Stimulated activated CD4-positive, alpha-beta T cell treated with anti-CD3 and anti-CD28 coated beads, Interleukin-1b, Interleukin-23, amount 100 ng/mL, for 4 hours (primary cell): ENCODE measurements at regions not wholly inside any gene's neighbourhood (a gene's known extent, or its start where the extent isn't known, plus 50 kb on each side); places are given as distances from the start of the nearest gene placed in this dataset.

Experiments
- DNase-seq, 2 donors: peaks; one replicate each; pipeline ENCODE4 v3.0.0-alpha.2; 2020; ENCODE audit warnings: low read depth in 2 of 2

DNA sequence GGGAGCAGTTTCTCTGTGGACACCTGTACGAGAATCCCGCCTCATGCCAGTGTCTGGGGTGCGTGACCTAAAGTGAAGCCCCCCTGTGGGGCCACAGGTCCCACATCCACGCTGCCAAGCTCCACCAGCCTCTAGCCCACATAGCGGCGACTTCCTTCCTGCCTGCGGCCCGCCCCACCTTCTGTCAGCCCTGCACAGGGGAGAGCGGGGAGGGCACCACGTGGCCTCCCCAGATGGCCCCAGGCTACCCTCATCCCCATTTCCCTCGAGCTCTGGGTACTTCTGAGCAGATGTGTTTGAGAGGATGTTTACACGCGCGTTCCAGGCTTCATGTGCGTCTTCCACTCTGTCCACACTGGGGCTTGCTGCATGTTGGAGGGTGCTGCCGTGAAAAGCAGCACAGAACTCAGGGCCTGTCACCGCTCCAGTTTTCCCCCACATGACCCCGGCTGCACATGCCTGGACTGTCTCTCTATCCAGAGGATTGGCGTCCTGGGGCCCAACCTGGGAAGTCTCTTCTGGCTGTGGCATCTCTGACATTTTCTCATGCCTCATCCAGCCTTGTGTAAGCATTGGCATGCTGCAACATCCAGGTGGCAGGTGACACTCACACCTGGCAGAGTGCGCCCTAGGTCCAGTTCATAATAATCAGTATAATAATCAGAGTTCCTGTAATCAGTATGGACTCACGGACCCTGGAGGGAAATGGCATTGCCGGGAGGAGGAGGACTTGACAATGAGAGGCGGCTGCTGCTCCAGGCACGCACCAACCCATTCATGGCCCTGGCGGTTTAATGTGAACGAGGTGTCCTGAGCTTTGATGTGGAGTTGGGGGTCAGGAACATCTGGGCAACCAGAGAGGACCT lies 146.3 kb upstream of the TWIST2 start:
- DNase-seq: no peak

DNA sequence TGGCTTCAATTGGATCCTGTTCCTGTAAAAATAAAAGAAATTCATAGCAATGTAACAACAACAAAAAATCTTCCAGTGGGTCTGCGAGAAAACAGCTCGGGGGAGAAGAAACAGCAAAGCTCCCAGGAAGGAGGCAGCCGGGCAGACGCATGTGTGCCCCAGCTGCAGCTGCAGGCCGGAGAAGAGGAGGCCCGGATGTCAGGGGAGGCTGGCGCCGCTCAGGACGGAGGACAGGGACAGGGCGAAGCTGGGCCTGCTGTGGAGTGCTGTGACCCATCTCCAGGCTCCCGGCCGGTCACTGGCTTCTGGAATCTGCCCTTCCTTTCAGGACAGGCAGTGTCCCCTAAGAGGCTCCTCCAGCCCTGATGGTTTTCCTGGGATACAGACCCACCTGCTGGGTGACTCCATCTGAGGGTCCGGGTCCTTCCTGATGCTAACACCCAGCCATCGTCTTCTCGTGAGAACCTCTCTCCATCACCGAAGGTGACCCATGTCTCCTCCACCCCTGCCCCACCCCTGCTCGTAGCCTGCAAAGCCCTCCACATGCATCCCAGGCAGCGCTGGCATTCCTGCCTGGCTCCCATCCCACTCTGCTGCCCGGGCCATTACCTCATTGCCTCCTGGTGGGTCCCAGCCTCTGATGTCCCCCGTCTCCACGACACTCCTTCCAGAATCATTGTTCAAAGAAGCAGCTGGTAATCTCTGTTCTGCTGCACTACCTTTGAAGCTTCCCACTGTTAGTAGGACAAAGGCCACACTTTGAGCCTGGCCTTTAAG lies 145.4 kb upstream of the TWIST2 start:
- DNase-seq: no peak

GRCh38 chr2:238703053-238703415 lies 144.9 kb upstream of the TWIST2 start:
- DNase-seq: no peak

DNA sequence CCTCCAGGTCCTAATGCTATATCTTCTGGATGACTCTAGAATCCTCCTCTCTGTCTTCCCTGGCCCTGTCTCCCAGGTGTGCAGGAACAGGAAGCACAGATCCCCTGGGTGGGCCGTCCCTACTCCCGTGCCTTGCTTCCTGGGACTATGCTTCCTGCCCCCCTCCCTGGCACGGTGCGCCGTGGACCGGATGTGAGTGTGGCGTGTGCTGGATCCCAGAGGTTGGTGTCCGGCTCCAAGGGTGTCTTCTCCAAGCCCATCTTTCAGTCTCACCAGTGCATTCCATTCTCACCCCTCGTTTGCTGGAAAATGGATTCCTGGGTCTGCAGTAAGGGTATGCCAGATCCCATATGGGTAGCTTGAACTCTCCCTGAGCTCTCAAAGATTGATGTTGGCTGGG lies 144.4 kb upstream of the TWIST2 start:
- no peak for DNase-seq

DNA sequence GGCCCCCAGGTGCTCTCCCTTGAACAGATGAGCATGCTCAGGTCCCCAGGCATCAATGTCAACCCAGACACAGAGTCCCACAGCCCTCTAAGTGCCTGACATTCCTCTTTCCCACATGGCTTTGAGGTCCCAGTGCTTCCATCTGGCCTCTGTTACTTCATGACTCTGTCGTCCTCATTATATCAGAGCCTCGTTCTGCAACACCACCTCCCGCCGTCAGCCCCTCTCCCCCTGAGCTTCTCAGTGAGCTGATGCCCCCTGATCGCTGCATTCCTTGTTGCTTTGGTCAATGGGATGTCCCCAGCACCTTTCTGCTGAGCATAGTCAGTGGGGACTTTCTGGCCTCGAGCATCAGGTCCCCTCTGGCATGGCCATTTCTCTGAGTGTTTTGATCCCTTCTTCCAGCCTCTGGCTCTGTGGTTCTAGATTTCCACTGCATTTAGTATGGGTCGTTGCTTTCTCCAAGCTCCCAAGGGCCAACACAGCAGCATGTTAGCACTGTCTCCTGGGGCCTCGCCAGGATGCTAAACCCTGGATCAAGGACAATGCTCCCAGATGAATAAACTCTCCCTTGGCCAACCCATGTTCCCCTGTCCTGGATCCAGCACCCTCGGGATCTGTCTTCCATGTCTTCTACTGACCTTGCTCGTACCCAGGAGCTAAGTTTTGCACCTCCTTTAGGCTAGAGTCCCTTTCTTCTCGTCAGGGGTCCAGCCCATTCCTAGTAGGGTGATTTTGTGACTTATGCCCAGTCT lies 143.2 kb upstream of the TWIST2 start:
- DNase-seq: no peak

DNA sequence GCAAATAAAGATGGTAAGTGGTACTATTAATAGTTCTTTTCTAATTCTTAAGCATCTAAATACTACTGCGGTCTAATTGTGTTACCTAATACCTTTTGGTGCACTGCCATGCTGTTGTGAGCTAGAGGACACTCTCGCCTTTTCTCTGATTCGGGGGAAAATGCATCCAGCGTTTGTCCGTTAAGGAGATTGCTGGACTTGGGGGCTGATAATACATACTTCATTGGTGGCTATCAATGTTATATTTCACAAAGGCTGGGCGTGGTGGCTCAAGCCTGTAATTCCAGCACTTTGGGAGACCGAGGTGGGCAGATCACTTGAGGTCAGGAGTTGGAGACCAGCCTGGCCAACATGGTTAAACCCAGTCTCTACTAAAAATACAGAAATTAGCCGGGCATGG lies 141.7 kb upstream of the TWIST2 start:
- DNase-seq: no peak

- no peak for DNase-seq
Observed at GRCh38 chr2:238706673-238707072, 141.2 kb upstream of the TWIST2 start.

DNA sequence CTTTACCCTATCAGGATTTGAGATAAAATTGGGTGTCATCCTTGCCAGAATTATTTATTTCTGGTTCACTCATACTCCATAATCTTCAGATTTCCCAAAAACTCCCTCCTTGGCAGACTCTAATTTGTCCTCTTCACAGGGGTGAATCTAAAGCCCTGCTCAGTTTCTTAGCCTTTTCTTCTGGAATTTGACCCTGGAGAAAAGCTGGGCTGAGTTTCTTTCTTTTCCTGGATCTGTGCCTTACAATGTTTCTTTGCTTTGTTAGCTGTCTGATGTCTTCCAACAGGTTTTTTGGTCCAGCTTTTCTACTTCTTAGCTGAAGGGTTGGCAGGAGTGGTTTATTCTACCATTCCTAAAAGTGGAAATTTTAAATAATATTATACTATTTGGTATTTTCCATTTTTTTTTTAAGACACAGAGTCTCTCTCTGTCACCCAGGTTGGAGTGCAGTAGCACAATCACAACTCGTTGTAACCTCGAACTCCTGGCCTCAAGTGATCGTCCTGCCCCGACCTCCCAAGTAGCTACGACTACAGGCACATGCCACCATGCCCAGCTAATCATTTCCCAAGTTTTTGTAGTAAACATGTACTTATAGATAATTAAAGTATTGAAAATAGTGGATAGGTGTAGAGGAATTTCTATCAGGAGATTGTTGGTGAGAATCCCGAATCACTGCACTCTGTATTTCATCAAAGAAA lies 138.4 kb upstream of the TWIST2 start:
- no peak for DNase-seq

DNA sequence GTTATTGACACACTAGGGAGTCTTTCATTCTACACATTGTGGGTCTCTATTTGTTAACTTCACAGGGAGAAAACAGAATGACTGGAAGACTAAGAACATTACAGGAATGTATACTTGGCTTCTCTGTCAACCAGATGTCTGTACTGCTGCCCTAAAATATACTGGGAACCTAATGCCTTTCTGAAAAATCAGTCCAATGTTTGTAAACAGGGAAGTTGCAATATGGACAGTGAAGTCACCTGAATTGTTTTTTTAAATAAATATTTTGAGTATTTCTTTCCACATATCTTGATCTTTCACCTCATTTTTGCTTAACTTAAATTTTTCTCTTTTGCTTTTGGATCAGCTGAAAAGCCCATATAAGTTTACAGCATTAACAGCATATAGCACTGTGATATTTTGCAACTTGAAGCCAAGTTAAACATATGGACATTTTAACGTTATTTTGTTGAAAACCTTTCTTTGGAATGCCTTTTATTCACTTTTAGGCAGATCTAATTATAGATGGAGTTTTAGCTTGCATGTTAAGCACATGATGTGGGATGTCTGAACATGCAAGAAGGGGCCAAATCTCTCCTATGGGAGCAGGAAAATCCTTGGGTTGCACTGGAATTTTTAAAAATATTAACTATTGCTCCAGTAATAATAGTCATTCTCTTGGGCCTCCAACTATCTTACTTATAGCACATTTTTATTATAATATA lies 137.7 kb upstream of the TWIST2 start:
- no peak for DNase-seq

DNA sequence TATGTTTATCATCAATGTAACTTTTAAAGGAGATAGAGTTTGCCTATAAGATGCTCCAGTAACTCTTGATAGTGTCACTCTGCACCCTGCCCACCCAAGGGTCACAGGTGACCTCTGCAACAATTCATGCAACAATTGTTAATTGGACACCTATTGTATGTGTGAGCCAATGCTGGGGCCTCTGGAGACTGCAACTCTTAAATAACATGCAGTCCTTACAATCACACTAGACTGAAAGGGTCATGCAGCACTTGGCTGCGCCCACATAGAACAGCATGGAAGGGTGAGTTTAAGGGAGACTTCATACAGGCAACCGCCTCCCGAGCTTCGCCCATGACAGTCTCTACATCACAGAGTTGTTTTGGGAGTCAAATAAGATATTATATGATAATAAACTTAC lies 137.1 kb upstream of the TWIST2 start:
- no peak for DNase-seq

DNA sequence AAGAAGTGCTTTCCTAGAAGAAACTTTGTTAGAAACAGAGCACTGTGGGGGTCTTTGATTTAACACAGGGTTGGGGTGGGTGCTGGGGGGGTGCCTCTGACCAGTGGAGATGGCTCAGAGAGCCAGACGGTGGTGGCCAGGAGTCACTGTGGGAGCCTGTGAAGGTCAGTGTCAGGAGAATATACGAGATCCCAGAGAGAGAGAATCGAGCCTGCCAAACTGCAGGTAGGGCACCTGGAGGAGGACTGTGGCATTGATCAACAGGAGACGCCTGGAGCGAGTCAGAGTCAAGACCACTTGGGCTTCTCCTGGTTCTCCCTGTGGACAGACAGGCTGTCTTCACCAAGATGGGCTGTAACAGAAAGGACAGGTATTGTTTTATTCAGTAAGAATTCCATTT lies 136.5 kb upstream of the TWIST2 start:
- DNase-seq: no peak

DNA sequence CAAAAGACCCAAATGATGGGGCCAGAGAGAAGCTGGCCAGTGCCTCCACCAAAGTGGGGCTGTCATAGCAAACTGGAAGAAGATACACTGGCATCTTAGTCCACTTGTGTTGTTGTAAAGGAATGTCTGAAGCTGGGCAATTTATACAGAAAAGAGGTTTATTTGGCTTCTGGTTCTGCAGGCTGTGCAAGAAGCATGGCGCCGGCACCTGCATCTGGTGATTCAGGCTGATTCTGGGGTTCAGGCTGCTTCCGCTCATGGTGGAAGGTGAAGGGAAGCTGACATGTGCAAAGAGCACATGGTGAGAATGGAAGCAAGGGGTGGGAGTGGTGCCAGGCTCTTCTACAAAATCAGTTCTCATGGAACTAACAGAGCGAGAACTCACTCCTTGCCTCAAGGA lies 135.9 kb upstream of the TWIST2 start:
- DNase-seq: no peak

- no peak for DNase-seq
Observed at GRCh38 chr2:238713198-238713826, 134.6 kb upstream of the TWIST2 start.

DNA sequence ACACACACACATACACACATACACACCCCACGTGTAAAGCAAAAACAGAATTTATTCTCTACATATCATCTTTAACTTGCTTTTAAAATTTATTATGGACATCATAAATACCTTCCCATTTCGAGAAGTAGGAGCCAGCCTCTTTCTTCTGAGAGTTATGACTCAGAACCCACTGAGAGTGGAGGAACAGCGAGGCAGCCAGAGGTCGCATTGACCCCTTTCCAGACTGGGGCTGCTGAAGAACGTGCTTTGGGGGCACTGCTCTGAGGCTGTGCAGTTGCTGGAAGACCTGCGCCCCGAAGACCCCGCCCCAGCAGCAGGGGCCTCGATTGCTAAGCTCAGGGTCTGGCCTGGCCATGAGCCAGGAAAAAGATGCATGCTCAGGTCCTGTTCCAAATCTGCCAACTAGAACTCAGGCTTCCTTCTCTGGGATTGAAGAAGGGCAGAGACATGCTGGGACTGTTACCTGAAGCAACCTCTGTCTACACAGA lies 133.8 kb upstream of the TWIST2 start:
- DNase-seq: no peak

DNA sequence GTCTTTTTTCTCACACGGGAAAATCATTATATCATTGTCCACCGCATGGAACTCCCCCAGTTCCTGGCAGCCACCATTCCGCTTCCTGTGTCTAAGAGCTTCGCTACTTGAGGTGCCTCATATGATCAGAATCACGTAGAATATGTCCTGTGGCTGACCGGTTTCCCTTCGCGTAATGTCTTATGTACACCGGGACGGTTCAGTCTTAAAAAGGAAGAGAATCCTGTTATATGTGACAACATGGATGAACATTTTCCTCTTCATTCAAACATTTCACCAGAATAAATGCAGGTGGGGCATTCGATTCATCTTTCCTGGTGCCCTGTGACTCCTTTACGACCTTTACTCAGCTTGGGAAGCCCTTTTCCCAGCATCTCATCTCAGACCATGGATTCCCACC lies 131.7 kb upstream of the TWIST2 start:
- no peak for DNase-seq

DNA sequence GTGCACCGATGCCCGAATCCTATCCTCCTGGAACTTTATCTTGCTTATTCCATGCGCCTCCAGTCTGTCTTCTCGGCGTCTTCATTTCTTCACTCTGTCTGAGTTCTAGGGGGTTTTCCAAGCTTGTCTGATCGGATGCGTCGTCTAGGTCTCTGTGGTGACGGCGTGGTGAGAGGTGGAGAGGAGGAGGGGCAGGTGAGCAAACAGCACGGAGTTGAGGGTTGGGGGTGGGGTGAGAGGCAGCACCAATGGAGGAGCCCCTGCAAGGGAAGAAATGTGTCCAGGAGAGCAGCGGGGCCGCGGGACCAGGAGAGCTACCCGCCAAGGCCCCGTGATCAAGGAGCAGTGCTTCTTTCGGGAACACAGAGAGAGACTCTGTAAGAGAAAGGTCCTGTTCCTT lies 131.3 kb upstream of the TWIST2 start:
- no peak for DNase-seq

- no peak for DNase-seq
Observed at GRCh38 chr2:238717084-238717483, 130.8 kb upstream of the TWIST2 start.

DNA sequence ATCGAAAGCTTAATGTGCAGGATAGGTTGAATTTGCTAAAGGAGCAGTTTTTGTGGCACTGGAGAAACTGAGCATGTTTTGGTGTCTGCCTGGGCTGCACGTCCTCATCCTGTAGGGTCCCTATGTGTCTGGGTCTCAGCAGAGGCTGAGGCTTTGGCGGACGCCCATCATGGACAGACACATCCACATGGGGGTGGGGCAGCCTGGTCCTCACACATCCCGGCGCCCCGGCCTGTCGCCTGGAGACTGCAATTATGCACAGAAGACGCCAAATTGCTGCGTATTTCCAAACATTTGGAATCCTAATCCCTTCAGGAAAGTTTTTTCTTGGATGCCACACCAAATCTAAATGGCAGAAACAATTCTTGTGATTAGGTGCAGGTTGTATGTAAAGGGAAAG lies 128.2 kb upstream of the TWIST2 start:
- no peak for DNase-seq

DNA sequence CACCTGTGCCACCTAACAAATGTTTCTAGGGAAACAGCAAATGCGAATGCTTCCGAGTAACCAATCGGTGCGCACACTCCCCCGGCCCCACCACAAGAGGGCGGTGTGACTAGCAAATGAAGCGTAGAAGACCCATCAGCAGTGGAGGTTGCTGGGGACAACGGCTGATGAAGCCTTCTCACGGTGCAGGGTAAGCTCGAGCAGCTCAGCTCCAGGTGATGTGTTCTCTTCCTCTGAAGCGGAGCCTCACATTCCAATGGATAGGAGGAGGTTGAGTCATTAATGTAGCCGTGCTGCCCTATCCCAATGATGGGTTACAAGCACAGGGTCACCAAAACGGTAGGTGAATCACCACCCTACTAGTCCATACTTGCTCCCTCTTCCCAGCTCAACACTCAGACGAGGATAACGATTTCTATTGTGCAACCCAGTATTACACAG lies 127.6 kb upstream of the TWIST2 start:
- DNase-seq: peak; percentile 3 to 42

GRCh38 chr2:238722181-238722580 lies 125.7 kb upstream of the TWIST2 start:
- DNase-seq: no peak

DNA sequence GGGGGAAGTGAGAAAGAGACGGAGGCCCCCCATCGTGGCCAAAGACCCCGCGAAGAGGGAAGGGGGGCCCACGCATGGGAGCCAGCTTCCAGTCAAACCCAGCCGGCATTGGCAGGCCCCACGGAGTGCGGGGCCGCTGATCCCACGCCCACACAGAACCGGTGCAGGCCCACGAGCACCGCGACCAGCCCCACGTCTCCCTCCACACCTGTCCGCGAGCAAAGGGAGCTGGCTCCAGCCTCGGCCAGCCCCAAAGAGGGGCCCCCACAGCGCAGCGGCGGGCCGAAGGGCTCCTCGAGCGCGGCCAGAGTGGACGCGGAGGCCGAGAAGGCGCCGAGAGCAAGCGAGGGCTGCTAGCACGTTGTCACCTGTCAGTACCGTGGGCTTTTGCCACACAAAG lies 125.0 kb upstream of the TWIST2 start:
- DNase-seq: no peak
